GM20000 (cell line): ENCODE measurements at regions not wholly inside any gene's neighbourhood (a gene's known extent, or its start where the extent isn't known, plus 50 kb on each side); places are given as distances from the start of the nearest gene placed in this dataset.
"Not testable (repeated sequence)": the region's sequence is repeated elsewhere in the genome, so short reads cannot be mapped to it uniquely, and the experiment has no call there.

Source experiments
- DNase-seq: peaks from one replicate; pipeline ENCODE4 v3.0.0; 2012; ENCODE audit warnings: low spot score
- CTCF ChIP-seq: IDR thresholded peaks from 2 replicates; pipeline ENCODE4 v1.5.1; 2012; ENCODE audit warnings: mild to moderate bottlenecking, control low read depth; ENCODE audit errors: extremely low read depth, missing control alignments

GRCh38 chr12:46649433-46649832 lies 176.4 kb downstream of the SLC38A4 start:
- no peak for TF ChIP-seq CTCF
- DNase-seq = no peak

- TF ChIP-seq CTCF = no peak
- DNase-seq = no peak
These were observed 178.8 kb downstream of the SLC38A4 start for GRCh38 chr12:46647034-46647433.

- not testable (repeated sequence) for DNase-seq
These were observed 184.1 kb downstream of the SLC38A4 start for GRCh38 chr12:46641649-46642048.

- TF ChIP-seq CTCF = no peak
- DNase-seq = no peak
These were observed 190.0 kb downstream of the SLC38A4 start for GRCh38 chr12:46635818-46636217.

GRCh38 chr12:46629331-46630229 lies 196.2 kb downstream of the SLC38A4 start:
- no peak for TF ChIP-seq CTCF
- no peak for DNase-seq

- no peak for TF ChIP-seq CTCF
These were observed 197.6 kb downstream of the SLC38A4 start for GRCh38 chr12:46628176-46628575.

GRCh38 chr12:46627686-46628085 lies 198.1 kb downstream of the SLC38A4 start:
- DNase-seq = no peak
- TF ChIP-seq CTCF = no peak

More at GRCh38 chr12:46628176-46628575, 197.6 kb downstream of the SLC38A4 start:
- DNase-seq = no peak

- DNase-seq = not testable (repeated sequence)
These were observed 206.3 kb downstream of the SLC38A4 start for GRCh38 chr12:46619474-46619873.

GRCh38 chr12:46617737-46618136 lies 208.1 kb downstream of the SLC38A4 start:
- DNase-seq = not testable (repeated sequence)
